DOHH2 (cell line): ENCODE measurements at regions not wholly inside any gene's neighbourhood (a gene's known extent, or its start where the extent isn't known, plus 50 kb on each side); places are given as distances from the start of the nearest gene placed in this dataset.

Source experiments
- EZH2phosphoT487 ChIP-seq: fragments of 200-600 bp; sonication (generic); IDR thresholded peaks from 2 replicates; pipeline ENCODE4 v1.6.1; 2017; ENCODE audit warnings: borderline replicate concordance, mild to moderate bottlenecking, antibody characterized with exemption, low read length, moderate library complexity, mixed read lengths
- TF ChIP-seq, protein P1 (sequence below): fragments of 200-600 bp; sonication (generic); IDR thresholded peaks from one replicate; pipeline ENCODE4 v1.5.1; 2014; ENCODE audit warnings: antibody characterized with exemption, mild to moderate bottlenecking, low read depth, low read length; ENCODE audit not compliant: poor library complexity, severe bottlenecking

DNA sequence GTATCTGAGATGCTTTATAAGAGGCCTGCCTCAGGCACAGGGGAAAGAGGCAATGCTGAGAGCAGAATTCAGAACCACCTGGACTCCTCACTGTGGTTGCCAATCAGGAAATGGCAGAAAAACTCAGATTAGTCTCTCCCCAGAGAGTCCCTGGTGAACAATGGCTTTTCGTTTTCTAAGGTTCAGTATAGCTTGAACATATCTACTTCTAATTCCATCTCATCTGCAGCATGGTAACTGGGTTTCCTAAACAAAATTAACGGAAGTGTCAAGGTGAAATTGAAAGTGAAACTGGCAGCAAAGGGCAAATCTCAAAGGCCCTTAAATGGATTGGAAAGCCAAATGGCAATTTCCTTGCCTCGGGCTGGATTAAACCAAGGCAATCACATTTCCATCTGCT lies 480.2 kb upstream of the ACVR2A start:
- TF ChIP-seq, protein P1, sequence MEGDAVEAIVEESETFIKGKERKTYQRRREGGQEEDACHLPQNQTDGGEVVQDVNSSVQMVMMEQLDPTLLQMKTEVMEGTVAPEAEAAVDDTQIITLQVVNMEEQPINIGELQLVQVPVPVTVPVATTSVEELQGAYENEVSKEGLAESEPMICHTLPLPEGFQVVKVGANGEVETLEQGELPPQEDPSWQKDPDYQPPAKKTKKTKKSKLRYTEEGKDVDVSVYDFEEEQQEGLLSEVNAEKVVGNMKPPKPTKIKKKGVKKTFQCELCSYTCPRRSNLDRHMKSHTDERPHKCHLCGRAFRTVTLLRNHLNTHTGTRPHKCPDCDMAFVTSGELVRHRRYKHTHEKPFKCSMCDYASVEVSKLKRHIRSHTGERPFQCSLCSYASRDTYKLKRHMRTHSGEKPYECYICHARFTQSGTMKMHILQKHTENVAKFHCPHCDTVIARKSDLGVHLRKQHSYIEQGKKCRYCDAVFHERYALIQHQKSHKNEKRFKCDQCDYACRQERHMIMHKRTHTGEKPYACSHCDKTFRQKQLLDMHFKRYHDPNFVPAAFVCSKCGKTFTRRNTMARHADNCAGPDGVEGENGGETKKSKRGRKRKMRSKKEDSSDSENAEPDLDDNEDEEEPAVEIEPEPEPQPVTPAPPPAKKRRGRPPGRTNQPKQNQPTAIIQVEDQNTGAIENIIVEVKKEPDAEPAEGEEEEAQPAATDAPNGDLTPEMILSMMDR: no peak
- no peak for TF ChIP-seq EZH2phosphoT487
